HuH-7.5 (cell line): ENCODE measurements at regions not wholly inside any gene's neighbourhood (a gene's known extent, or its start where the extent isn't known, plus 50 kb on each side); places are given as distances from the start of the nearest gene placed in this dataset.

Source experiments
- DNase-seq: peaks from one replicate; pipeline ENCODE4 v3.0.0; 2011; ENCODE audit warnings: low spot score

DNA sequence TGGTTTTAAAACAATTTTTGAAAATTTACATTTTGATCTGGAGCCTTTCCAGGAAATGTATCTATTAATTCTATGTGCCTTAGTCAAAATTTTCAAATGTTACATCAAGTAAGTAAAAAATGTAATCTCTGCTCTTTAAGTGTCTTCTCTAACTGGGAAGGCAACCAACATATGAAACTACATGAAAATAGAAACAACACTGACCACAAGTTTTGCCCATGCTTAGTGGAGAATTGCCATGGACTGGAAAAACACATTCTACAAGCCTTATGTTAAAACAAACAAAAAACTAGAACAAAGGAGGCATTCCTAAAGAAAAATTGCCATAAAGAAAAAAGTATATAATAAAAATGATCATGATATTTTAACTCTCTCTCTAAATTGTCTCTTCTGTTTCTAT, 75.9 kb upstream of the SPRED1 start:
- DNase-seq, result no peak

- no peak for DNase-seq
Observed at GRCh38 chr15:38182900-38183299, 69.7 kb upstream of the SPRED1 start.

- DNase-seq, result no peak
Observed at GRCh38 chr15:38186507-38186906, 66.1 kb upstream of the SPRED1 start.

DNA sequence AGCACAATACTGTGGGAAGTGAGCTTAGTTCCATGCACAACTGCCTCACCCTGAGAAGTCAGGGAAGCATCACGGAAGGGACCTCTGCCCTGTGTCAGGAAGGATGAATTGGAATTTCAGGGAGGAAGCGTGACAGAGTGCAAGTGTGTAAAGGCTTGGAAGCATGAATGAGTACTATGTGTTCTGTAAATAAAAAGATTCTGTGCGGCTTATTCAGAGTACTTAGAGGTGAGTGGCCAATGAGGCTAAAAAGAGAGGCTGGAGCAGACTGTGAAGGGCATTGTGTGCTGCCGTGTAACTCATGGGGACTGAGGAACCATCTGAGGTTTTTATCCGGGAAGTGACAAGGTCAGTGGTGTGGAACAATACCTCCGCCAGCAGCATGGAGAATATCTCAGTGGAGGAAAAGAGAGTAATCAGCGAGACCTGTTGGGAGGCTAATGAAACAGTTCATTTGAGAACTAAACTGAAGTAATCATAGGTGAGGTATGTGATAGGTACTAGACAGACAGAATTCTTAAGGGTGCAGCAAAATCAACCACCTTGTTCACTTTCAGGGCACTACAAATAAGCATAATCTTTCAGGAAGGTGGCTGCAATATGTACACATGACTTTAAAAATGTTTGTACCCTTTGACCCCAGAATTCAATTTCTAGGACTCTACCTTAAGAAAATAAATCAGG, 64.9 kb upstream of the SPRED1 start:
- no peak for DNase-seq

DNA sequence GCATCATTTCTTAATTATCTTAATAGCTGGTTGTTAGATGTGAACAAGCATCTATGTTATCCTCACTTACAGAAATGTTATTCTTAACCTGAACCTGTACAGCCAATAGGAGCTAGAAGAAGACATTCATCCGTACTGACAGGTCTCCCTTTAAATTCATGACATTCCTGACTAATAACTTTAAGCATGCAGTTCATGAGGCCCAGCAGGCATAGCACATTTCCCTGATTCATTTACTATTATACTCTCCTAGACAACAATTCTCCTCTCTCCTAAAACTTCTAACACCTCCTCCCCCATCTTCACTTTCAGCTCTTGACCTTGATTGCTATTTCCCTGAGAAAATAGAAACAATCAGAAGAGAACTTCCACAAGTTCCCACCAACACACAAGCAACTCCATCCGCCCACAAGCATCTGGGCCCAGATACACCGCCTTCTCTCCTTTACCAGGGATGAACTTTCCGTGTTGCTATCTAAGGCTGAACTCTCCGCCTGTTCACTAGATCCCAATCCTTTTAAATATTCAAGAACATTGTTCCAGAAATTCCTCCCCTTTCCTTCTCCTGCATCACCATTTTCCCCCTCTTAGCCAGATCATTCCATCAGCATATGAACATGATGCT, 62.9 kb upstream of the SPRED1 start:
- DNase-seq, result no peak

DNA sequence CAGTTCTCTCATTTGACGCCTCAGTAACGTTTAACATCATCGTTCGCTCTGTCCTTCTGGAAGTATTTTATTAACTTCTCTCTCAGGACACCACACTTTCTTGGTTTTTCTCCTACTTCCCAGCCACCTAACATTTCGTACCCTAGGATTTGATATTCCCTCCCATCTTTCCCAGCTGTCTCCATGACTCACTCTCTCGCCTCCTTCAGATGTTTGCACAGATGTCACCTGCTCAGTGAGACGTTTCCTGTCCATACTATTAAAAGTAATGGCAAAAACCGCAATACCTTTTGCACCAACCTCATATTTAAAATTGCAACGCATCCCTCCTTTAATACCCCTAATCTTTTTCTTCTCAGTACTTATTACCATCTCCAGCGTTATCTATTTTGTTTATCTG, 62.1 kb upstream of the SPRED1 start:
- DNase-seq, result no peak

- DNase-seq, result no peak
Observed at GRCh38 chr15:38192496-38192895, 60.1 kb upstream of the SPRED1 start.

DNA sequence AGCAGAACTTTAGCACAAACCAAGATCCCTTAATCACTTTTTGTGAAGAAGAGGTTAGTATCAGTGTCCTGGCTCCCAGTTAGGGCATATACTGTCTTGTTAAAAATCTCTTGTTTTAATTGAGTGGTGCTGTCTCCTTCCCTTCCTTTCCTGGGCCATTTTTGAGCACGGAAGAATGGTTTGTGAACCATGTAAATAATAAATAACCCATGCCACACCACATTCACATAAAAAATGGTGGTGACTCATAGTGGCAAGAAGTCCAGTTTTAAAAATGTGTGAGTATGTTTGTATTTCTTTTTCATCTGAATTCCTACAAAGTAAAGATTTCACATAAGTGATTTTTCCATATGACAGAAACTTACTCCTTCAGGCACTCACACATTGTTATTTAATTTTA, 59.1 kb upstream of the SPRED1 start:
- no peak for DNase-seq

GRCh38 chr15:38195191-38195901, 57.3 kb upstream of the SPRED1 start:
- no peak for DNase-seq

DNA sequence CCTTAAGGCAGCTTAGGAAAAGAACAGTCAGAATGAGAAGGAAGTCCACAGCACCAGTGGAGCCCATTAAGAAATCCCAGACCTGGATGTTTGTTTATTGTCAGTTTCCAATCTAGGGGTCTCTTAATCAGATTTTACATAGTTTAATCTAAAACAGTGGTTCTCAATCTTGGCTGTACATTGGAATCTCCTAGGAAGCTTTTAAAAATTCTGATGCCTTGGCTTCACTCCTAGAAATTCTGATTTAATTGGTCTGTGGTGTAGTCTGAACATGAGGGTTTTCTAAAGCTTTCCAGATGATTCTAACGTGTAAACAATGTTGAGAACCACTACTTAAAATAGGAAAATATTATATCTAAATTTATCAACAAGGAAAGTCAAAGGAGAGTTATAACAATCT, 56.6 kb upstream of the SPRED1 start:
- DNase-seq, result no peak

- no peak for DNase-seq
Observed at GRCh38 chr15:38197553-38197952, 55.1 kb upstream of the SPRED1 start.

DNA sequence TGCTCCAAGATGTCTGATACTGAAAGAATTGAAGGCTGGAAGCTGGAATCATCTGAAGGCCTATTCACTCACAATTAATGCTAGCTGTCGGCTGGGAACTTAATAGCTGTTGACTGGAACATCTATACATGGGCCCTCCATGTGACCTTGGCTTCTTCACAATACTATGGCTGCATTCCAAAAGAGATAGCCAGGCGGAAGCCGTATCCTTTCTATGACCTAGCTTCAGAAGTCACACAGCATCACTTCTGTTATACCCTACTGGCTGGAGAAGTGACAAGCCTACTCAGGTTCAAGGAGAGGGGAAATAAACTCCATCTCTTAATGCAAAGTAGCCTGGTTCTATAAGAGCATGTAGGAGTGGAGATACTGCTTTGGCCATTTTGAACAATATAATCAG, 50.9 kb upstream of the SPRED1 start:
- no peak for DNase-seq

- DNase-seq, result no peak
Observed at GRCh38 chr15:38202361-38202760, 50.3 kb upstream of the SPRED1 start.
